ENCODE measurements at regions not wholly inside any gene's neighbourhood (a gene's known extent, or its start where the extent isn't known, plus 50 kb on each side); places are given as distances from the start of the nearest gene placed in this dataset.
A peak's percentile ranks its signal among the peaks of the same experiment; 100 is the strongest.

GRCh38 chr5:172505403-172505759 is 51.1 kb upstream of the SH3PXD2B start:
- H3K27ac ChIP-seq = no peak overlapping the region
- intact Hi-C loops (cut with DNase I; ENCODE audit: low total_unique reads) = no loop called here
- 75 to 82% methylated on average over 8 of the region's 8 CpGs for WGBS, 2 donors

GRCh38 chr5:172504701-172505402 is 50.5 kb upstream of the SH3PXD2B start:
- TF ChIP-seq CTCF (IDR thresholded peaks at IDR 0.05) (no peak), POLR2A (IDR thresholded peaks at IDR 0.05) (no peak)
- Histone ChIP-seq H3K4me1 (peaks cover 14% of the 10 kb centered on the region), H3K9me3 (no peaks in the 10 kb centered on the region), H3K36me3 (ENCODE audit: low read depth, missing control alignments) (no peaks in the 10 kb centered on the region), H3K27me3 (no peaks in the 10 kb centered on the region), H3K27ac (peak overlapping the region in 1 of 2 donors; percentile 36), H3K4me3 (no peak overlapping the region)
- intact Hi-C loops (cut with DNase I; ENCODE audit: low total_unique reads) = no loop called here
- DNase-seq = peak; percentile 73
- 47 to 51% methylated on average over 4 of the region's 4 CpGs for WGBS, 2 donors

More at GRCh38 chr5:172505403-172505759, 51.1 kb upstream of the SH3PXD2B start:
- Histone ChIP-seq H3K27me3 (no peaks in the 10 kb centered on the region), H3K36me3 (ENCODE audit: low read depth, missing control alignments) (no peaks in the 10 kb centered on the region), H3K4me3 (no peak overlapping the region), H3K4me1 (peaks cover 14% of the 10 kb centered on the region), H3K9me3 (no peaks in the 10 kb centered on the region)
- DNase-seq = peak; percentile 6
- TF ChIP-seq CTCF (IDR thresholded peaks at IDR 0.05) (no peak), POLR2A (IDR thresholded peaks at IDR 0.05) (no peak)

DNA sequence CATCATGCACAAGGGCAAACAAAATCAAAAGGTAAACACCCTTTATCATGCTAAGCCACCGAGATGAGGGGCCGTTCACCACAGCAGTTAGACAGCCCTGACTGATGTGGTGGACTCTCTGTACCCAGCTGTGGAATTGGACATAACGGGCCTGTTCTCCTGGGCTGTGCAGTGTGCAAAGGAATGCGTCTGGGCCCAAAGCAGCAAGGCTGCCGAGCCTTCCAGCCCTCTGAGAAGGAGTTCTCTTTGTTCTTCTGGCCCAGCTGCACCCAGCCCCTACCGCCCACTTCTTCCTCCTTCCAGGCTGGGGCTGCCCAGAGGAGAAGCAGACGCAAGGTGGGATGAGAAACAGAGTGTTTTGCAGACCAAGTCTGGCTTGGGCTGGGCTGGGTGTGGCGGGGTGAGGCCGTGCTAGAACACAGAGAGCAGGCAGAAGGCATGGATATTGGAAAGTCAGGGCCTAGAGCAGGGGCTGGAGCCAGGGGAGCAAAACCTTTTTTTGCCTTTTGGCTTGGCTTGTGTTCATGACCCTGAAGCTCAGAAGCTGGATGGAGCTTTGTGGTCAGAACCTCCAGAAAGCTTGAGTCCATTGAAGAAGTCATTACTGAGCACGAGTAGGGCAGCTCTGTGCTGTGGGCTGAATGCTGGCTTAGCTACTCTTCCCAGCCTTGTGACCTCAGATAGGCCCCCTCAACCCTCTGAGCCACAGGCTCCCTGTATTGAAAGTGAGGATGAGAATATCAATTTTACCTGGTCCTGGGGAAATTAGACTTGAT is 49.8 kb upstream of the SH3PXD2B start:
- TF ChIP-seq CTCF (IDR thresholded peaks at IDR 0.05) = no peak
- no peak for TF ChIP-seq POLR2A (IDR thresholded peaks at IDR 0.05)
- peak; percentile 73 for DNase-seq
- 28 to 49% methylated on average over 8 to 10 of the region's 10 CpGs for WGBS, 2 donors
- peak overlapping the region in 1 of 2 donors; percentile 36 for H3K27ac ChIP-seq
- H3K27me3 ChIP-seq = no peaks in the 10 kb centered on the region
- H3K4me3 ChIP-seq = no peak overlapping the region
- intact Hi-C loops (cut with DNase I; ENCODE audit: low total_unique reads) = no loop called here
- H3K4me1 ChIP-seq = peaks cover 14% of the 10 kb centered on the region
- H3K36me3 ChIP-seq (ENCODE audit: low read depth, missing control alignments) = no peaks in the 10 kb centered on the region
- H3K9me3 ChIP-seq = no peaks in the 10 kb centered on the region
